IMR-90 (cell line): ENCODE measurements at regions not wholly inside any gene's neighbourhood (a gene's known extent, or its start where the extent isn't known, plus 50 kb on each side); places are given as distances from the start of the nearest gene placed in this dataset.

Source experiments
- ATAC-seq: fragments of 200-7000 bp; cut with Tn5 transposase; 2 replicates; pipeline ENCODE4 v1.9.1; 2020; ENCODE audit warnings: low read depth, mild to moderate bottlenecking, moderate library complexity
- BruUV-seq: library from RNA; stranded (reverse); fragments of 400-500 nt; replicated peaks from 2 replicates; lab custom pipeline; 2021; lab: Mats Ljungman, UMichigan
- CTCF ChIA-PET: fragments of 300-600 bp; formaldehyde crosslinking; extraction: SDS; loops from one replicate; lab custom pipeline; 2021; ENCODE audit warnings: antibody characterized with exemption; lab: Yijun Ruan, JAX
- POLR2A ChIA-PET: fragments of 300-600 bp; sonication (Branson Sonifier 250); formaldehyde crosslinking; loops from one replicate; lab custom pipeline; 2022; ENCODE audit warnings: antibody characterized with exemption; ENCODE audit not compliant: unreplicated experiment; lab: Charles Lee
- DNase-seq: peaks from one replicate; pipeline ENCODE4 v3.0.0; 2013
- H2AFZ ChIP-seq: replicated peaks from 2 replicates; pipeline ENCODE3; 2013; ENCODE audit warnings: low read length, mild to moderate bottlenecking; ENCODE audit not compliant: poor library complexity
- H2AK5ac ChIP-seq: 2 replicates; pipeline ENCODE4 v1.6.1; 2013; ENCODE audit warnings: low read depth, low read length, inconsistent platforms
- H2AK9ac ChIP-seq: replicated peaks from 2 replicates; pipeline ENCODE3; 2013; ENCODE audit warnings: mild to moderate bottlenecking, low read depth, low read length, moderate library complexity; ENCODE audit not compliant: poor library complexity
- H2BK120ac ChIP-seq: 2 replicates; pipeline ENCODE4 v1.6.1; 2013; ENCODE audit warnings: low read depth, low read length, inconsistent platforms
- H2BK15ac ChIP-seq: 3 replicates; pipeline ENCODE4 v1.6.1; 2013; ENCODE audit warnings: low read depth, low read length, inconsistent platforms
- H2BK20ac ChIP-seq: 2 replicates; pipeline ENCODE4 v1.6.1; 2013; ENCODE audit warnings: low read depth, mild to moderate bottlenecking, inconsistent platforms, low read length, moderate library complexity
- H2BK5ac ChIP-seq: 2 replicates; pipeline ENCODE4 v1.6.1; 2013; ENCODE audit warnings: mild to moderate bottlenecking, low read depth, low read length, inconsistent platforms; ENCODE audit not compliant: poor library complexity, severe bottlenecking
- H3K14ac ChIP-seq: replicated peaks from 2 replicates; pipeline ENCODE4 v1.6.1; 2013; ENCODE audit warnings: low read depth, low read length, inconsistent platforms
- H3K18ac ChIP-seq: 2 replicates; pipeline ENCODE4 v1.6.1; 2013; ENCODE audit warnings: low read depth, low read length, control low read depth
- H3K23ac ChIP-seq: 2 replicates; pipeline ENCODE4 v1.6.1; 2013; ENCODE audit warnings: low read depth, low read length, inconsistent platforms
- H3K27ac ChIP-seq: 2 replicates; pipeline ENCODE4 v1.5.1; 2013; ENCODE audit warnings: mild to moderate bottlenecking, control low read depth, low read length; ENCODE audit not compliant: insufficient read depth
- H3K27me3 ChIP-seq: 2 replicates; pipeline ENCODE4 v1.6.1; 2013; ENCODE audit warnings: low read length; ENCODE audit not compliant: control insufficient read depth, insufficient read depth
- H3K36me3 ChIP-seq: 2 replicates; pipeline ENCODE4 v1.6.1; 2013; ENCODE audit warnings: low read length, mixed read lengths; ENCODE audit not compliant: control insufficient read depth, insufficient read depth
- H3K4ac ChIP-seq: 2 replicates; pipeline ENCODE4 v1.6.1; 2013; ENCODE audit warnings: low read depth, low read length, inconsistent platforms
- H3K4me1 ChIP-seq: 2 replicates; pipeline ENCODE4 v1.6.1; 2013; ENCODE audit warnings: low read length, mixed read lengths; ENCODE audit not compliant: control insufficient read depth, insufficient read depth
- H3K4me2 ChIP-seq: 2 replicates; pipeline ENCODE4 v1.6.1; 2013; ENCODE audit warnings: low read depth, mild to moderate bottlenecking, control low read depth, low read length, moderate library complexity
- H3K4me3 ChIP-seq: 2 replicates; pipeline ENCODE4 v1.5.1; 2013; ENCODE audit warnings: low read depth, mild to moderate bottlenecking, control low read depth, low read length, moderate library complexity; ENCODE audit not compliant: insufficient read depth
- H3K56ac ChIP-seq: 2 replicates; pipeline ENCODE4 v1.6.1; 2013; ENCODE audit warnings: low read length, inconsistent platforms; ENCODE audit not compliant: insufficient read depth; ENCODE audit errors: extremely low read depth
- H3K79me1 ChIP-seq, 2 experiments: 2 replicates each; pipeline ENCODE4 v1.6.1; 2013; ENCODE audit warnings: low read length in 2 of 2, inconsistent platforms in 1 of 2, low read depth in 1 of 2
- H3K9ac ChIP-seq: 2 replicates; pipeline ENCODE4 v1.6.1; 2013; ENCODE audit warnings: low read depth, low read length, control low read depth
- H3K9me1 ChIP-seq: 2 replicates; pipeline ENCODE4 v1.6.1; 2013; ENCODE audit warnings: low read length, inconsistent platforms; ENCODE audit not compliant: insufficient read depth
- H3K9me3 ChIP-seq: 2 replicates; pipeline ENCODE4 v1.6.1; 2013; ENCODE audit warnings: low read length; ENCODE audit not compliant: control insufficient read depth, insufficient read depth
- H4K20me1 ChIP-seq: 2 replicates; pipeline ENCODE4 v1.6.1; 2013; ENCODE audit warnings: low read length, inconsistent platforms; ENCODE audit not compliant: insufficient read depth
- H4K5ac ChIP-seq: 2 replicates; pipeline ENCODE4 v1.6.1; 2013; ENCODE audit warnings: mild to moderate bottlenecking, low read depth, low read length, control low read depth
- H4K8ac ChIP-seq, 2 experiments: 2 replicates each; pipeline ENCODE4 v1.6.1; 2013; ENCODE audit warnings: low read depth in 2 of 2, low read length in 2 of 2, control low read depth in 1 of 2, inconsistent platforms in 1 of 2
- H4K91ac ChIP-seq: 2 replicates; pipeline ENCODE4 v1.6.1; 2013; ENCODE audit warnings: low read depth, low read length, inconsistent platforms; ENCODE audit not compliant: insufficient read depth
- CEBPB ChIP-seq: IDR thresholded peaks from 2 replicates; pipeline ENCODE4 v1.6.1; 2012; ENCODE audit warnings: low read depth, low read length, improper control_type of control experiment
- ELK1 ChIP-seq: fragments of 150-350 bp; IDR thresholded peaks from 2 replicates; pipeline ENCODE4 v1.6.1; 2016; ENCODE audit warnings: low read depth, mild to moderate bottlenecking, low read length, moderate library complexity, borderline replicate concordance
- FOS ChIP-seq: fragments of 150-350 bp; IDR thresholded peaks from 2 replicates; pipeline ENCODE4 v1.6.1; 2016; ENCODE audit warnings: low read depth, low read length
- MAZ ChIP-seq: IDR thresholded peaks from 2 replicates; pipeline ENCODE4 v1.6.1; 2012; ENCODE audit warnings: low read depth, mild to moderate bottlenecking, low read length, improper control_type of control experiment, moderate library complexity, borderline replicate concordance
- USF2 ChIP-seq: fragments of 150-350 bp; IDR thresholded peaks from 2 replicates; pipeline ENCODE4 v1.6.1; 2017; ENCODE audit warnings: mild to moderate bottlenecking, antibody characterized with exemption, low read length, low read depth
- WGBS, 2 experiments: methylation state at CpG; one replicate each; pipeline versions ENCODE4 v1.1.5 to v1.1.7; 2013; ENCODE audit warnings: missing lambda C conversion rate in 2 of 2; ENCODE audit not compliant: insufficient read length in 1 of 2; ENCODE audit errors: extremely low coverage in 2 of 2; 5-methylcytosine and 5-hydroxymethylcytosine counted together
- dilution Hi-C: fragments of 300-500 bp; cut with HindIII; formaldehyde crosslinking; loops from one replicate; pipeline ENCODE4 v1.14.3; 2018; ENCODE audit warnings: low sequenced_read_pairs; ENCODE audit not compliant: unreplicated experiment
- in situ Hi-C: fragments of 300-500 bp; cut with MboI; formaldehyde crosslinking; loops from 3 replicates; pipeline ENCODE4 v1.14.3; 2019; ENCODE audit warnings: low sequenced_read_pairs, inconsistent platforms, mixed read lengths
- intact Hi-C: fragments of 100-400 bp; cut with micrococcal nuclease; formaldehyde crosslinking; loops from 2 replicates; pipeline ENCODE4 v1.10.0; 2022

GRCh38 chr2:53378791-53379190, 388.8 kb upstream of the CHAC2 start:
- H3K4me3 ChIP-seq = no peak overlapping the region
- no peaks in the 10 kb centered on the region for H3K27me3 ChIP-seq
- TF ChIP-seq MAZ (no peak), ELK1 (no peak), CEBPB (no peak), FOS (no peak), USF2 (no peak)
- in situ Hi-C loops (no loop called here), dilution Hi-C loops (no loop called here), intact Hi-C loops (no loop called here)
- BruUV-seq = no TSS peak
- POLR2A ChIA-PET = no interaction called here
- ATAC-seq (no peak), DNase-seq (no peak)
- no peak overlapping the region for H2AK5ac ChIP-seq
- H3K4me2 ChIP-seq = no peak overlapping the region
- H2BK5ac ChIP-seq = no peak overlapping the region
- no peak overlapping the region for H4K91ac ChIP-seq
- WGBS, 2 experiments = no CpG with 5 or more reads among the region's 1 CpG
- no peak overlapping the region for H3K14ac ChIP-seq
- CTCF ChIA-PET = no interaction called here
- no peak overlapping the region for H2BK15ac ChIP-seq
- H2BK20ac ChIP-seq = no peak overlapping the region
- no peak overlapping the region for H2AFZ ChIP-seq
- H3K4ac ChIP-seq = no peak overlapping the region
- H3K9ac ChIP-seq = no peak overlapping the region
- H4K5ac ChIP-seq = no peak overlapping the region
- no peaks in the 10 kb centered on the region for H3K79me1 ChIP-seq
- no peaks in the 10 kb centered on the region for H3K36me3 ChIP-seq
- H3K4me1 ChIP-seq = no peaks in the 10 kb centered on the region
- no peaks in the 10 kb centered on the region for H3K9me1 ChIP-seq
- no peak overlapping the region for H2BK120ac ChIP-seq
- H2AK9ac ChIP-seq = no peak overlapping the region
- no peak overlapping the region for H3K23ac ChIP-seq
- H3K9me3 ChIP-seq = no peaks in the 10 kb centered on the region
- no peak overlapping the region for H4K8ac ChIP-seq
- H4K20me1 ChIP-seq = no peaks in the 10 kb centered on the region
- H3K18ac ChIP-seq = no peak overlapping the region
- H3K56ac ChIP-seq = no peak overlapping the region
- no peak overlapping the region for H3K27ac ChIP-seq
